ENCODE measurements at regions not wholly inside any gene's neighbourhood (a gene's known extent, or its start where the extent isn't known, plus 50 kb on each side); places are given as distances from the start of the nearest gene placed in this dataset.

GRCh38 chr9:13651526-13651925 is 372.0 kb upstream of the MPDZ start:
- TF ChIP-seq PATZ1 (CRISPR knock-in tag; IDR thresholded peaks at IDR 0.05; ENCODE audit: borderline replicate concordance) (no peak), CSRNP3 (CRISPR knock-in tag; IDR thresholded peaks at IDR 0.05) (no peak), ZNF70 (CRISPR knock-in tag; IDR thresholded peaks at IDR 0.05) (no peak), SNAI2 (CRISPR knock-in tag; IDR thresholded peaks at IDR 0.05) (no peak), POU6F1 (CRISPR knock-in tag; IDR thresholded peaks at IDR 0.05; ENCODE audit: borderline replicate concordance, low read depth) (no peak), ZFP30 (CRISPR knock-in tag; IDR thresholded peaks at IDR 0.05) (no peak), ZC3H10 (CRISPR knock-in tag; IDR thresholded peaks at IDR 0.05) (no peak), ISL1 (CRISPR knock-in tag; IDR thresholded peaks at IDR 0.05) (no peak), OSR1 (CRISPR knock-in tag; IDR thresholded peaks at IDR 0.05) (no peak), ZNF8 (CRISPR knock-in tag; IDR thresholded peaks at IDR 0.05) (no peak), ZNF565 (CRISPR knock-in tag; conservative IDR thresholded peaks at IDR 0.05; ENCODE audit: low read depth) (no peak)

Data from SK-N-SH treated with all-trans-retinoic acid at 6 μM for 48 hours (cell line).